ENCODE measurements at regions not wholly inside any gene's neighbourhood (a gene's known extent, or its start where the extent isn't known, plus 50 kb on each side); places are given as distances from the start of the nearest gene placed in this dataset.

- no peak for DNase-seq
Observed at GRCh38 chr11:122310766-122311165, 194.8 kb upstream of the BLID start.

DNA sequence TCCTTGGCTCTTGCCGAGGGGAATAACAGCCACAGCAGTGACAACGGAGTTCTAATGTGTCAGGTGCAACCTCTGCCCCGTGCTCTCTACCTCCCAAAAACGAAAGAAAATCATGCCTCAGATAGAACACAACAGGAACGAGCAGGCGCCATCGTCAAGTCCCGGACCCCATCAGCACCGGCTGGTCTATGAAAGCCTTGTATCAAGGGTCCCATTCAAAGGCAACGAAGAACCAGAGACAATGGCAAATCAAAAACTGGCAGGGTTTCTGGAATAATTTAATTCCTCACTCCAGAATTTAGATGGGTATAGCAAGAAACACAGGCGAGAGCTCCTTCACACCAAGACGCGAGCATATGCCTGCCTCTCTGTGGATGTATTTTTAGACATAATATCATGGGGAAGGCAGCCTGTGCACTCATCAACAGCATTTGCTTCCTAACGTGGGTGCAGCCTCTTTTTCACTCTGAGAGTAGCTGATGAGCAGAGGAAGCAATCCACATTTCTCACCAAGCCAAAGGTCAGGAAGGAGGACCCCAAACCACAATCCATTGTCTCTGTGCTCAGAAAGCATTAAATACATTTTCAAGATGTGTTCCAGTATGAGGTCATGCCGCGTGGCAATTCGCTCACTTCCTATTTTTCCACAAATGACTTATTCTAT, 193.4 kb upstream of the BLID start:
- no peak for DNase-seq

DNA sequence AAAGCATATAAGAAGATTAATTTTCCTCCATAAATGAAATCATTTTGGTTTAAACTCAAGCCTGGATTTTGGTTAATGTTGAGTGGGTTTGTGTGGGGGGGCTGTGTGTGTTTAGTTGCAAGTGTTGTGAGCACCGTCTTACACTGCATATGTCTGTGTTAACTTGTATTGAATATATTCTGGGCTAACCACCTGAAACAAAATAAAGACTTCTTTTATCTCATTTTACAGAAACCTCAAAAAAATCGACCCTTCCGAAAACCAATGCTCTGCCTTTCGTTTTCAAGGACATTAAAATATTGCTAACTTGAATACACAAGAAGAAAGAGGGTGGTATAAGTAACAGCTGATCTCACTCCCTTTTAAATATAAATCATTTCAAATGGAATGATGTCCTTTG, 192.2 kb upstream of the BLID start:
- no peak for DNase-seq

DNA sequence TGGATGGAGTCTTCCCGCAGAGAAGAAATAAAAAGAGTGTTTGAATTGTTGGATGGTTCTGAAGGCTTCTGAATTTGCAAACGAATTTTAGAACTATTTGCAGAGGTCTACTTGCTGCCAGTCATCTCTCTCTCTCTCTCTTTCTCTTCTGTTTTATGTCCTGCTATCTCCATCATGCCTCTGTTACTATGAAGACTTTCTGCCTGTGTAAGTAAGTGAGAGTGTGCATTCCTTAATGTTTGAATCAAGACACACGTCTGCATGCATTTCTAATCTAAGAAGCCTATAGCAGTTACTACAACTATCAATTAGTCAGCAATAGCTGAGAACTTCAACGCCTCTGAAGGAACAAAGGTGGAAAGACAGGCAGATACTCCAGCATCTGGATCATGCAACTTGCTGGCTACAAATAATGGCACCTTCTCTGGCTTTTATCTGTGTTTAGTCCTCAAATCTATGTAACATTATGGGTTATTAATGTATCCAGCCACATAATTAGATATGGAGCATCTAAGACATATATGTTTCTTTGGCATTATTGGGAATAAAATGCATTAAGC, 191.5 kb upstream of the BLID start:
- DNase-seq: no peak

DNA sequence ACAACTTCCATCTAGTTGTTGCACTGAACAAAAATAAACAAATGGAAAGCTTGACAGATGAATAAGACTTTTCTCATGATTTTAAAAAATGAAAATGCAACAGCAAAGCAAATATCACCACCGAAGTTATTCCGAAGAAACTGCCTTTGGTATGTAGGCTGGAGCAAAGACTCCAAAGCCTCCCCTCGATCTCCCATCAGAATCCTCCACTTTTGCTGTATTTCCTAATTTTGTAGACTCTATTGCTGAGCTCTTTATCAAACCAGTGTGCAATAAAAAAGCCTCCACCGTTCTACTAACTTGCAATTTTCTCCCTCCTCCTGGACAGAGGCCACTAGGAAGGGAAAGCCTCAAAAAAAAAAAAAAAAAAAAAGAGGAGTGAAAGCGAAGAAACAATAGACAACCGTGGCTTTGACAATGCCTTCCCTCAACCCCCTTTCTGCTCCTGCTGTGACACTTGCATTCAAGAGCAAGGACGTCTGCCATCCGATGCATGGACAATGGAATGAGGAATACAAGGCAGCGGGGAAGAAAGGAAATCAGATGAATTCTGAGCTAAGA, 190.9 kb upstream of the BLID start:
- no peak for DNase-seq

DNA sequence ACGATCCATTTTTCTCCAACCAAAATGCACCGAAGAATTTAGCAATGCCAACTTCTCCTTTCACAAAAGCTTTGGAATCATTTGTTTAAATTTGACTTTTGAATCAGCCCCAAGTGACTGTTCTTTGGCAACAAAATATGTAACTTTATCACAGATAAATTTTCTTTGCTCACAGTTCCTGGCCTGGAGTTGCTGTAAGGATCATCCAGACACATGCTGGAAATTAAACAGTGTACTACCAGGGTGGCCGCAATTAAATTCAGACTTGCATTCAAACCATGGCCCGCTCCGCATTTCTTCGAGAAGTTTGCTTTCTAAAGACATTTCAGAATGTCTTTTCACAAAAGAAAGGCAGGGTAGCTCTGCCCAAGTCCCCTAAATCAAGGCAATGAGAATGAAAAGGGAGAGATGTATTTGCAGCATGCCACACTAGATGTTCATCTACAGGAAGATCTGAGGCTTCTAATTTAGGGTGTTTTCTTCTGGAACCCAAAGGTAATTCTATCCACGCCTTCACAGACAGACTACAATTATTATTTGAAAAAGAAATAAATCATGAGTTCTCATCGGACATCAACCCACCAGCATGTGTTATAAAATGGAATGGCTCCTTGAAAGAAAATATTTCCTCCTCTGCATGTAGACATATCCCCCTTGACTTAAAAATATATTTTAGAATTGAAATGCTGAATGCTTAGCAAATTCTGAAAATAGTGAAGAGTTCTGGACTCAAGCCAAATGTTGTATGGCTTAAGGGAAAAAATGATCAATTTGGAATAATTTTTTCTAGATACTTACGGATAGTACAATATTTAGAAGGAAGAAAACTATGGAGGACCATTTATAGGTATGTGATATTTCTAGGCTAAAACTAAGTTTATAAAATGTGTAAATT, 189.7 kb upstream of the BLID start:
- no peak for DNase-seq

- DNase-seq: no peak
Observed at GRCh38 chr11:122304973-122305372, 189.0 kb upstream of the BLID start.

- no peak for DNase-seq
Observed at GRCh38 chr11:122304306-122304705, 188.3 kb upstream of the BLID start.

DNA sequence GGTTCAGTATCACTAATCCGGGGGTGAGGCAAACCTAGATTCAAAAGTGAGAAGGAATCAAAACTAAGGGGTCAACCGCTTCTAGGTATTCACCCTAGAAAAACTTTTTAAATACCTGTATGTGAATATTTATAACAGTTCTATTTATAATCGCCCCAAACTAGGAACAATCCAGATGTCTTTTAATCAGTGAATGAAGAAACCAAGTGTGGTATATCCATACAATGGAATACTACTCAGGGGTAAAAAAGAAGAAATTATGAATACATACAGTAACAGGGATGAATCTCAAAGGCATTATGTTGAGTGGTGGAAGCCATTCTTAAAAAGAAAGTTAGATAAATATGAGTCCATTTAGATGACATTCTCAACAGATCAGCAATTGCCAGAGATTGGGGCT, 178.0 kb upstream of the BLID start:
- no peak for DNase-seq

DNA sequence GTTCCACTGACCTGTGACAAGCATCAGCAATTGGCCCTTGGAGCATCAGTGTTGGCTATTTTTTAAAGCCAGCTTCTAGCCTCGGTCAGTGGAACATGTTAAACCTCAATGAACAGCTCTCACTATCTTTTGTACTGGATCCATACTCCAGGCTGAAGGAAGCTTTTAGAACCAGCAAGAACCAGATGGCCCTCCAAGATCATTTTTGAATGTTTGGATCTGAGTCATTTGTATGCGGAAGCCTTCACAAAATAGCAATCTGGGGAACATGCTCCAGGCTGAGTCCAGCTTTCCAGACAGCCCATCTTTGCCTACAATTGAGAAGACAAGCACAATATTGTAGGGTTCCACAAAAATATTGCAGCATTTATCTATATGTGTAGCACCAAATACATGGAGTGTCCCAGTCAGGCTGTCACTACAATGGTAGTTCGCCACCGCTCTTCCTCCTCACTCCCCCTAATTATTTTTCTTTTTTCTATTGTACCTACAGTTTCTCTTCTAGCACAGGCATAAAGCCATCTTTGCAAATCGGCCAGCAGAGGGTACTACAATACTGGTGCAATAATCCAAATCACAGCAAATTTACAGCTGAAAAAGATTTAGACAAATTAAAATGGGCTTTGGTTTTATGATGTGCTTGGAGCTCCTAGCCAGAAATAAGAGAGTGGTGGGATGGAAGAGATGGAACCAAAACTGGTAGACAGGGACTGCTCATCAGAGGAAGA, 177.4 kb upstream of the BLID start:
- DNase-seq: no peak

DNA sequence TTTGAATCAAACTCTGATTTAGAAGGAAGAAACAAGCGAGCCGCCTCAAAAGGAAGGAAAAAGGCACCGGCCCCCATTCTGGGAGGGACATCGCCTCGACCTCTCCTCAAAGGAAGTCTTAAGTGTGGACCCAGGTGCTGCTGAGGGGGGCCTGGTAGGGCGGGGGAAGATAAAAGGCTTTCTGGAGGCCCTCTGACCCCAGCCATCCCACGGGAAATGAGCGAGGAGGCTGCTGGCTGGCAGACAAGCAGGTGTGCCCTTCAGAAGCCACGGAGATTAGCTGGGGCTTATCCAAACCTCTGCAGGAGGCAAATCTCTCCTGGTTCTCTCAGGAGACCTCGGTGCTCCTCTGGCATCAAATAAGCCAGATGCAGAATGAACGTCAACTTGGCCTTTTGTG, 171.4 kb upstream of the BLID start:
- DNase-seq: no peak

DNA sequence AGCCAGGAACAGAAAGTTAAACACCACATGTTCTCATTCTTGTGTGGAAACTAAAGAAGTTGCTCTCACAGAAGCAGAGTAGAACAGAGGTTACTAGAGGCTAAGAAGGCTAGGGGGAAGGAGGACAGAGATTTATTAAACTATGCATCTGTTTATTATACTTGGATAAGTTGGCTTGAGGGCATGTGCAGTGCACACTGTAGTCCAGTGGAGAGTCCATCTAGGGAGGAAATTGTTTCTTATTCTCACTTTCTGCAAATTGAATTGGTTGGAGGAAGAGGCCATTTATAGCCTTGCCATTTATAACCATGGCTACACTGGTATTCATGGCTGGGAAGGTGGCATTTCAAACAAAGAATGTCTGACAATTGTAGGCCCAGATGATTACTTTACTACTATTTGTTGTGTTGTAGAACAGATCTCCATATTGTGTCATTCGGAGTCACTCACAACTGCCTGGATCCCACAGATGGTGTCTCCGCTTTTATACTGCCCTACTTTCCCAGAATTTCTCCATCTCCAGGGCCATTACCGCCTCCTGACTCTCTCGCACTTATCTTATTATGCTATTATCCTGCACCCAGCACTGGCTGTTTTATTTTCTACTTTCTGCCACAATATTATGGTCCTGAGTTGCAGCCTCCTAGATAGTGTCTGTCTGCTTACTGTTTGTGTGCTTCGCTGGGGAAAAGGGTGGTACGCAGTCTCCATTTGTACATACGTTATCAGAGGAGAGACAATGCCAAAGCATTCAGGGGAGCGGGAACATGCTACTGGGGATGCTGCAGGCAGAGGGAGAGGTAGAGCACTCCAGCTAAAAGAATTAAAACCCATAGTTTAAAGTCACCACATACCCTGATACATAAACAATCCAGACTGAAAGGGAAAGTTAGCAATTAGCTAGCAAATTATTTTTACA, 169.3 kb upstream of the BLID start:
- no peak for DNase-seq

- DNase-seq: no peak
Observed at GRCh38 chr11:122280870-122281269, 164.9 kb upstream of the BLID start.

GRCh38 chr11:122279194-122279593, 163.2 kb upstream of the BLID start:
- no peak for DNase-seq

DNA sequence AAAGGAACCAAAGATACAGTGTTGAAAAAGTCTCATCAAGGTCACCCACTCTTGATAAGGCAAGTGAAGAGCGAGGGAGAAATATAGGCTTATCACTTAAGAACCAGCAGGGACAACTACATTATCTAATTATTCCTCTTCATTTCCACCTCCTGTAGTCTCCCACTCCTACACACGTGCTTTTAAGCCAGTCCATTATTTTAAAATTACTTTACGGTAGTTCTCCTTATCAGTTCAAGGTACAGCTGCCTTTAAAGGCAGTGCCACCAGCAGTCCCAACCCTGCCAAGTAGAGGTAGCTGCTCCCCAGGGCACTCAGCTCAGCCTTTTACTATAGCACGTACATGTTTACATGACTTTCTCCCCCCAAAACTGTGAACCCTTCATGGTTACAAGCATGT, 161.5 kb upstream of the BLID start:
- no peak for DNase-seq

- DNase-seq: no peak
Observed at GRCh38 chr11:122276221-122276620, 160.2 kb upstream of the BLID start.

DNA sequence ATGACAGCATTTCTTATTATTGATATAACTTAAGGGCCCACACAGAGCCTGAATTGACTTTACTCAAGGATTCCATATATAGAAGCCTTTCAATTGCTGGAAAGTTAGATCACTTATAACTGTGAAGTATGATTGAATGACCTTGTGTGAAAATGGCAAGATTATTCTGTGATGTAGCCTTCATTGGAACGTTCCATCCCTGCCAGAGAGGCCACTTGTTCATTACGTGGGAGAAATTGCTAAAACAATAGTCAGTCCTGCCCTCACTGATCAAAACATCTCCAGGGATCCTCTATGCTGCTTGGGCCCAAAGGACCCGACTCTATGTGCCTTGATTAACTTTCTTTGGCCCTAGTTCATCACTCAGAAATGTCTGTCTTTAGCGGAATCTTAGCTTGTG, 159.5 kb upstream of the BLID start:
- DNase-seq: no peak

DNA sequence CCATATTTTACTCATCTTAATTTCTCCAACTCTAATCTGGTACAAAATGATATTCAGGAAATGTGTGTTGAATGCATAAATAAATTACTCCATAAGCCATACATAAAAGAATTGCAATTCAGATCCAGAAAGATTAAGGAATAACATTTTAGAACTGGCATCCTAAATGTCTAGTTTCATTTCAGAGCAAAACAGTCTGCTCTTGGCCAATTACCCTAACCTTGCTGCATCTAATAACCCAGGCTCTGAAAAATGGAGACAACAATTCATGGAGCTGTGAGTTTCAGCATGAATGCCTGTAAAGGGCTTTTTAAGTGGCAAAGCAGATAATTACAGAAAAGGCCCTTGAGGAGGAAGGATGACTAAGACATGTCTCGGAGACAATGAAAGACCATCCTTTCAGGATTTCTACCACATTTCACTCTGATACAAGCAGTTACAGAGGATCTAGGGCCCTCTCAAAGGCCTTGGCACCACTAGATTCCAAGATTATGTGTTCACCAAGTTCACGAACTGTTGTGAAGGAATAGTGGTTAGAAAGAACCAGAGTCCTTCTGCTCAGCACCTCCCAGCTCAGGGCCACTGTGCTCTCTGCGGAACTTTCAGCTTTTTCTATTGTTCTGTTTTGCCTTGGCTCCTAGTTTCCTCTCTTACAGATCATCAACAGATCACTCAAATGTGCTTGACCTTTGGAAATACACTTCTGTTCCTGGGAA, 157.6 kb upstream of the BLID start:
- no peak for DNase-seq

DNA sequence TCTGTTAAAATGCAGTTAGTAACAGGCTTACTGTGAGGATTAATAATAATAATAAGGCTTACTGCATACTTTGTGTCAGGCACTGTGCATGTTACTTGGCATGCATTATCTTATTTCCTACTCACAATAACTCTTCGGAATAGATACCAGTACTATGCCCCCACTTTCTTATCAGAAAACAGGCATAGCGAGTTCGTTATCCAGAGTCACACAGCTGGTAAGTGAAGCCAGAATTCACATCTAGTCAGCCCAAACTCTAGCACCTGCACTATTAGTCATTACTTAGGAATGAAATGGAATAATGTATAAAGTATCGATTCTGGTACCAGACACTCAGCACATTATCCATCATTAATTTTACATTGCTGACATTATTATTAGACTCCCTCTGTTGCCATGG, 155.7 kb upstream of the BLID start:
- no peak for DNase-seq

DNA sequence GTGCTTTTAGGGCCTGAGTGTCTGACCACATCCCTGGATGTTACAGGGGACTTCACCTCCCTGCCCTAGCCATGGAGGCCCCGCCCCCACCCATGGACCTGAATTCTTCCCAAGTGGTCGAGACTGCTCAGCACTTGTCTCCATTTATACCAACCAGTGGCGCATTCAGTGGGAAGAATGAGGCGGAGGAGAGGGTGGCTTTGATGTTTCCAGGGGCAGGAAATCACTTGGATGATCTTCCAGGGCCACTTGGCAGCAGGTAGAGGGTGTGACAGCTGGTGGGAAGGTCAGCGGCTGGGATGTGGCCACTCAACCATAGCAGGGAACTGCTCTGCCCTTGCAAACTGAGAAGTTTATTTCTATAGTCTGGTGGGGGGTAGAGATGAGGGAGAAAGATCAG, 155.1 kb upstream of the BLID start:
- no peak for DNase-seq

DNA sequence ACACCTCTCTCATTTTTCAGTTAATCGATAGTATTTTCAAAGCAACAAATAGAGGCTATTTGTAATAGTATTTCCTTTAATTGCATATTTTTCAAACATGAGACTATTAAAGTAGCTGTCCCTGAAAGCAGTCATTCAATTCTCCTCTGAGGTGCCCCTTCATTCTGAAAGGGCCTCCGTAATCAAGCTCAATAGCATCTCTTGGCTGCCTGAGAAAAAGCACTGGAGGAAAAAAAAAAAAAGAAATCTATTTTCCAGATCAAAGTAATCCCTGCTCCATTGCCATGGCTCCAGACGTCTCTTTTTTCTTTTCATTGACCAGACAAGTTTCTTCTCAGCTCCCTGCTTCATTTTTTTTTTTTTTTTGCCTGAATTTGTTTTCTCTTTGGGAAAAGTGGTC, 154.5 kb upstream of the BLID start:
- no peak for DNase-seq
